IPS-NIHi7 (cell line): ENCODE measurements at regions not wholly inside any gene's neighbourhood (a gene's known extent, or its start where the extent isn't known, plus 50 kb on each side); places are given as distances from the start of the nearest gene placed in this dataset.

ENCODE experiments used
- DNase-seq: peaks from one replicate; pipeline ENCODE4 v3.0.0; 2012; ENCODE audit warnings: mixed read lengths; ENCODE audit errors: extremely low spot score

GRCh38 chr1:202067188-202067974 is 55.3 kb upstream of the GPR37L1 start:
- peak; percentile 21 for DNase-seq

GRCh38 chr1:202068596-202068995 is 54.1 kb upstream of the GPR37L1 start:
- no peak for DNase-seq

GRCh38 chr1:202069662-202070061 is 53.1 kb upstream of the GPR37L1 start:
- peak; percentile 8 for DNase-seq

GRCh38 chr1:202072211-202072765 is 50.4 kb upstream of the GPR37L1 start:
- DNase-seq = no peak
